ENCODE measurements at regions not wholly inside any gene's neighbourhood (a gene's known extent, or its start where the extent isn't known, plus 50 kb on each side); places are given as distances from the start of the nearest gene placed in this dataset.

DNA sequence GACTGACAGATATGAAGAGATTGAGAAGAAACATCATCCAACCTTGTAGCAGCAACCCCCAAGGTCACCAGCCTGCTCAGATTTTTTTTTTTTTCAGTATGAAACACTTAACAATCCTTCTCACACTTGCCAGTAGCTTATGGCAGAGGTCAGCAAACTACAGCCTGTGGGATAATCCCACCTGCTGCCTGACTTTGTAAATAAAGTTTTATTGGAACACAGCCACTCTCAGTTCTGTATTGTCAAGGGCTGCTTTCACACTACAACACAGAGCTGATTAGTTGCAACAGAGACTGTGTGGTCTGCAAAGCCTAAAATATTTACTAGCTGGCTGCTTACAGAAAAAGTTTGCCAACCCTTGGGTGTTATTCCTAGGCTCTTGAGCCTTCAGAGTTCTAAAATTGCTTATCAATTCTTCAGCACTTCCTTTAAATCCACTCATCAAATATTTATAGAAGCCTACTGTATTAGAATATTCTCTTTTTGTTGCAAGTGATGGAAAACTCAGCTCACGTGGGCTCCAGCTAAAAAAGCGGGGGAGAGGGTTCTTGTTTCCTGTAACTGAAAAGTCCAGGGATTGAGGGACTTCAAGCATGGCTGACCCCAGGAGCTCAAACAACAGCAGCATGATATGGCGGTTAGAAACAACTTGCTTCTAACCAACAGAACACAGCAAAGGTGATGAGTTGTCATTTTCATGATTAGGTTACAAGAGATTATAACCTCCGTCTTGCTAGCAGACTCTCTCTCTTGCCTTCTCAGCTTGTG lies 246.1 kb downstream of the SHQ1 start:
- no peak for DNase-seq
- Histone ChIP-seq H3K27ac (ENCODE audit: low read depth, low read length) (no peak overlapping the region), H3K9me3 (ENCODE audit: control insufficient read depth in 1 of 2, low read length in 2 of 2) (no peaks in the 10 kb centered on the region), H3K36me3 (ENCODE audit: insufficient read depth, low read length) (no peaks in the 10 kb centered on the region), H3K4me1 (ENCODE audit: insufficient read depth, low read length) (no peaks in the 10 kb centered on the region), H3K27me3 (ENCODE audit: insufficient read depth, low read length) (no peaks in the 10 kb centered on the region), H3K4me3 (ENCODE audit: low read length in 2 of 2) (no peak overlapping the region)
- H3K27me3 Mint-ChIP-seq, result peaks cover 0 to 8% of the 10 kb centered on the region in 2 donors
- no peaks in the 10 kb centered on the region for H3K4me1 Mint-ChIP-seq
- H3K4me3 Mint-ChIP-seq, result no peak overlapping the region
- H3K27ac Mint-ChIP-seq, result no peak overlapping the region
- no peaks in the 10 kb centered on the region for H3K9me3 Mint-ChIP-seq
- ChIA-PET POLR2A (ENCODE audit: partially characterized antibody) (no interaction called here), CTCF (ENCODE audit: partially characterized antibody) (no interaction called here)
- intact Hi-C loops (cut with micrococcal nuclease), result no loop called here
- no peaks in the 10 kb centered on the region for H3K36me3 Mint-ChIP-seq

DNA sequence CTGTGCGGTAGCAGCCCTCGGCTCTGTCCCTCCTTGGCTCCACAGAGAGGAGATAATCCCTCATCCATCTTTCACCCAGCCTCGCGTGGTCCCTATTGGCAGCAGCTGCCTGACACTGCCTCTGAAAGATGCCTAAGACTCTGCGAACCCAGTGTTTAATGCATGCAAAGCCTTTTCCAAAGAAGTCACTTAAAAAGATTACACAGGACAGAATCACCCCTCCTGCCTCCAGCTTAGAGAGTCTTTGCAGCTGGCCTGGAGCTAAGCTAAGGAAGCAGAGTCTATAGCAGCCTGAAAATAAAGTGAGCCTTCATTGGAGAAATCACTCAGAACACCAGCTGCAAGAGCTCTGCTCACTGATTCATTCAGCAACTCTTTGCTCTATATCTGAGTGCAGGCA lies 247.2 kb downstream of the SHQ1 start:
- H3K4me1 ChIP-seq (ENCODE audit: insufficient read depth, low read length), result no peaks in the 10 kb centered on the region
- ChIA-PET POLR2A (ENCODE audit: partially characterized antibody) (no interaction called here), CTCF (ENCODE audit: partially characterized antibody) (interaction anchor here (0.6 kb wide), 1 partner anchor 384 kb away, joined by 3 read pairs; no protein-coding TSS in a partner anchor)
- H3K27ac Mint-ChIP-seq, result no peak overlapping the region
- no peaks in the 10 kb centered on the region for H3K9me3 ChIP-seq (ENCODE audit: control insufficient read depth in 1 of 2, low read length in 2 of 2)
- no peaks in the 10 kb centered on the region for H3K4me1 Mint-ChIP-seq
- no peaks in the 10 kb centered on the region for H3K27me3 ChIP-seq (ENCODE audit: insufficient read depth, low read length)
- no peak overlapping the region for H3K4me3 ChIP-seq (ENCODE audit: low read length in 2 of 2)
- intact Hi-C loops (cut with micrococcal nuclease), result no loop called here
- DNase-seq, result no peak
- H3K36me3 ChIP-seq (ENCODE audit: insufficient read depth, low read length), result no peaks in the 10 kb centered on the region
- H3K36me3 Mint-ChIP-seq, result no peaks in the 10 kb centered on the region
- H3K9me3 Mint-ChIP-seq, result no peaks in the 10 kb centered on the region
- peaks cover 0 to 8% of the 10 kb centered on the region in 2 donors for H3K27me3 Mint-ChIP-seq
- no peak overlapping the region for H3K4me3 Mint-ChIP-seq
- no peak overlapping the region for H3K27ac ChIP-seq (ENCODE audit: low read depth, low read length)

DNA sequence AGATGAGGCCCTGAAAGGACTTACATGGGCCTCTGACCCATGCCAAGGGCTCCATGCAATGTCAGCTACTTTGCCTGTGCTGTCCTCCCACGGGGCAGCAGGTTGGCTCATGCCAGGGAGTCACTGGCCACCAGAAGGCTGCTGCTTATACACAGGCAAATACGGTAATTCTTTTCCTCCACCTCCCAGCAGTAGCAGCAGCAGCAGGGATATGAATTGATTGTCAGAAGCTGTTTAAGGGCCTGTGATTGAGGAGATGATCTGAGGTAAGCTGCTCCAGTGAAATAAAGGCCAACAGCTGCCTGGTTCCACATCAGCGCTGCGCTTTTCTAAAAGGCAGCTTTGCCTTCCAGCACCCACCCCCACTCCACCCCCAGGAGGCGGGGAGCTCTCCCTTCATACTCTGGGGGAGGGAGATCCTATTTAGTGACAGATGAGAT lies 250.5 kb downstream of the SHQ1 start:
- no peaks in the 10 kb centered on the region for H3K36me3 Mint-ChIP-seq
- no peak for DNase-seq
- intact Hi-C loops (cut with micrococcal nuclease), result no loop called here
- Histone ChIP-seq H3K36me3 (ENCODE audit: insufficient read depth, low read length) (no peaks in the 10 kb centered on the region), H3K27ac (ENCODE audit: low read depth, low read length) (no peak overlapping the region), H3K27me3 (ENCODE audit: insufficient read depth, low read length) (no peaks in the 10 kb centered on the region), H3K4me3 (ENCODE audit: low read length in 2 of 2) (no peak overlapping the region), H3K9me3 (ENCODE audit: control insufficient read depth in 1 of 2, low read length in 2 of 2) (no peaks in the 10 kb centered on the region), H3K4me1 (ENCODE audit: insufficient read depth, low read length) (no peaks in the 10 kb centered on the region)
- no peaks in the 10 kb centered on the region for H3K27me3 Mint-ChIP-seq
- no peak overlapping the region for H3K4me3 Mint-ChIP-seq
- H3K27ac Mint-ChIP-seq, result no peak overlapping the region
- H3K9me3 Mint-ChIP-seq, result no peaks in the 10 kb centered on the region
- no peaks in the 10 kb centered on the region for H3K4me1 Mint-ChIP-seq
- ChIA-PET CTCF (ENCODE audit: partially characterized antibody) (interaction anchor here (1.0 kb wide), 1 partner anchor 11 kb away, joined by 3 read pairs; no protein-coding TSS in a partner anchor), POLR2A (ENCODE audit: partially characterized antibody) (no interaction called here)

DNA sequence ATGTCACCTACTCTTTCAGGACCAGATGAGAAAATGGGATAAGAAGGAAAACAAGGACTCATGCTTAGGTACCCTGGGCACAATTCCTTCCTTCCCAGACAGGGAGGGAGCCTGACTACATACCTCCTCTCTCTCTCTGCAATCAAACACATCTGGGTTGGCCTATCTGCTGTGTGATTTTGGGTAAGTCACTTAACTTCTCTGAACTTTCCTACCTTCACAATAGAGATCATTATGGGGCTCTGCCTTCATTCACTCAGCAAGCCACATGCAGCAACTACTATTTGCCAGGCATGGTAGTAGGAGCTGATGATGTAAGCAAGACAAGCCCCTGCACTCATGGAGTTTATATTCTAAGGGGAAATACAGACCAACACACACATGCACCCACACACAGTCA lies 251.2 kb downstream of the SHQ1 start:
- CTCF ChIA-PET (ENCODE audit: partially characterized antibody), result interaction anchor here (1.1 kb wide), 1 partner anchor 10 kb away, joined by 4 read pairs; no protein-coding TSS in a partner anchor
- Mint-ChIP-seq H3K27ac (no peak overlapping the region), H3K27me3 (no peaks in the 10 kb centered on the region), H3K4me1 (no peaks in the 10 kb centered on the region), H3K9me3 (no peaks in the 10 kb centered on the region), H3K4me3 (no peak overlapping the region), H3K36me3 (no peaks in the 10 kb centered on the region)
- Histone ChIP-seq H3K4me3 (ENCODE audit: low read length in 2 of 2) (no peak overlapping the region), H3K4me1 (ENCODE audit: insufficient read depth, low read length) (no peaks in the 10 kb centered on the region), H3K9me3 (ENCODE audit: control insufficient read depth in 1 of 2, low read length in 2 of 2) (no peaks in the 10 kb centered on the region), H3K36me3 (ENCODE audit: insufficient read depth, low read length) (no peaks in the 10 kb centered on the region), H3K27ac (ENCODE audit: low read depth, low read length) (no peak overlapping the region), H3K27me3 (ENCODE audit: insufficient read depth, low read length) (no peaks in the 10 kb centered on the region)
- POLR2A ChIA-PET (ENCODE audit: partially characterized antibody), result no interaction called here
- intact Hi-C loops (cut with micrococcal nuclease), result no loop called here
- no peak for DNase-seq

DNA sequence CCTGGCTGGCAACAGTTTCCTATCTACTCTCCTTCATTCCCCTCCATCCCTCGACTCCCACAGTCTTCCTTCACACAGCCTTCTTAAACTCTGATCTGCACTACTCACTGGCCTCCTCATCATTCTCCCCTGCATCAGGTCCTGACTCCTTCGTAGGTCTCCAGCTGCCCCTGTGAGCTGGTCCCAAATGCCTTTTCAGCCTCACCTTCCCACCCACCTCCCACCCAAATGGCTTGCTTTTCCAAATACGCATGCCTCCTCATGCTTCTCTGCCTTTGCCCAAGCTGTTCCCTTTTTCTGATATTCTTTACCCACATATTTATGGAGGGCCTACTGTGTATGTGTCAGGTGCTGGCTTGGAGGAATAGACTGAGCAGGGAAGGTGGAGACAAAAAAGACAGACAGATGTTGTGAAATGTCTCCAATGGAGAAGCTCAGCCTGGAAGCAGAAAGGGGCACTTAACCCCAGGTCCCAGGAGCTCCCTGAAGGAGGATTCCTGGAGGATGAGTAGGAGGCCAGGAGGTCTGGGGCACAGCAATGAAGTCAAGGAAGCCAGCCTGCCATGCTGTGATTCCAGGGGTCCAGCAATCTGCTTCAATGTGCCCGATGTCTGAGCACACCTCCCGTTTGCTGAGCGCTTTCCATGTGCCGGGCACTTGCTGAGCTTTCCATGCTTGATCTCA lies 252.2 kb downstream of the SHQ1 start:
- no peaks in the 10 kb centered on the region for H3K4me1 Mint-ChIP-seq
- Histone ChIP-seq H3K4me3 (ENCODE audit: low read length in 2 of 2) (no peak overlapping the region), H3K4me1 (ENCODE audit: insufficient read depth, low read length) (no peaks in the 10 kb centered on the region), H3K27ac (ENCODE audit: low read depth, low read length) (no peak overlapping the region), H3K27me3 (ENCODE audit: insufficient read depth, low read length) (no peaks in the 10 kb centered on the region), H3K36me3 (ENCODE audit: insufficient read depth, low read length) (no peaks in the 10 kb centered on the region), H3K9me3 (ENCODE audit: control insufficient read depth in 1 of 2, low read length in 2 of 2) (no peaks in the 10 kb centered on the region)
- no peak overlapping the region for H3K27ac Mint-ChIP-seq
- POLR2A ChIA-PET (ENCODE audit: partially characterized antibody), result no interaction called here
- DNase-seq, result no peak
- intact Hi-C loops (cut with micrococcal nuclease), result no loop called here
- H3K36me3 Mint-ChIP-seq, result no peaks in the 10 kb centered on the region
- H3K9me3 Mint-ChIP-seq, result no peaks in the 10 kb centered on the region
- no peak overlapping the region for H3K4me3 Mint-ChIP-seq
- CTCF ChIA-PET (ENCODE audit: partially characterized antibody), result interaction anchor here (1.1 kb wide), 1 partner anchor 9 kb away, joined by 4 read pairs; no protein-coding TSS in a partner anchor
- no peaks in the 10 kb centered on the region for H3K27me3 Mint-ChIP-seq

DNA sequence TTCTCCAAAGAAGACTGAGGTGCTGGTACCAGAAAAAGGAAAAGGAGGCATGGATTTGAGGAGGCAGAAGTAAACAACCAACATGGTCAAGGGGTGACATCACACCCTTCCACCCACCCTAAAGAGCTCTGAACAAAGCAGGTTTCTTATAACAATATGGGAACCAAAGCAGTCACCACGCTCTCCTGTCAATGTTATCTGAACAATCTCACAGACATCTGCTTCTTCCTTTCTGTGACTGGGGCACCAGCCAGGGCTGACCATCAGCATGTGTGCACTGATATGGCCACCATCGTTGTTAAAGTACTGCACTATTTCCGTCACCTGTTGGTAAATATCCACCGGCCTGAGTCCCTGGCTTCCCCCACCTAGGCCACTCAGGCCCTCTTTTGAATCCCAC lies 252.9 kb downstream of the SHQ1 start:
- Mint-ChIP-seq H3K4me3 (no peak overlapping the region), H3K9me3 (no peaks in the 10 kb centered on the region), H3K27ac (no peak overlapping the region), H3K27me3 (no peaks in the 10 kb centered on the region), H3K4me1 (no peaks in the 10 kb centered on the region), H3K36me3 (no peaks in the 10 kb centered on the region)
- intact Hi-C loops (cut with micrococcal nuclease), result no loop called here
- CTCF ChIA-PET (ENCODE audit: partially characterized antibody), result no interaction called here
- DNase-seq, result no peak
- POLR2A ChIA-PET (ENCODE audit: partially characterized antibody), result no interaction called here
- no peaks in the 10 kb centered on the region for H3K9me3 ChIP-seq (ENCODE audit: control insufficient read depth in 1 of 2, low read length in 2 of 2)
- H3K4me1 ChIP-seq (ENCODE audit: insufficient read depth, low read length), result no peaks in the 10 kb centered on the region
- no peak overlapping the region for H3K4me3 ChIP-seq (ENCODE audit: low read length in 2 of 2)
- H3K36me3 ChIP-seq (ENCODE audit: insufficient read depth, low read length), result no peaks in the 10 kb centered on the region
- no peak overlapping the region for H3K27ac ChIP-seq (ENCODE audit: low read depth, low read length)
- H3K27me3 ChIP-seq (ENCODE audit: insufficient read depth, low read length), result no peaks in the 10 kb centered on the region

DNA sequence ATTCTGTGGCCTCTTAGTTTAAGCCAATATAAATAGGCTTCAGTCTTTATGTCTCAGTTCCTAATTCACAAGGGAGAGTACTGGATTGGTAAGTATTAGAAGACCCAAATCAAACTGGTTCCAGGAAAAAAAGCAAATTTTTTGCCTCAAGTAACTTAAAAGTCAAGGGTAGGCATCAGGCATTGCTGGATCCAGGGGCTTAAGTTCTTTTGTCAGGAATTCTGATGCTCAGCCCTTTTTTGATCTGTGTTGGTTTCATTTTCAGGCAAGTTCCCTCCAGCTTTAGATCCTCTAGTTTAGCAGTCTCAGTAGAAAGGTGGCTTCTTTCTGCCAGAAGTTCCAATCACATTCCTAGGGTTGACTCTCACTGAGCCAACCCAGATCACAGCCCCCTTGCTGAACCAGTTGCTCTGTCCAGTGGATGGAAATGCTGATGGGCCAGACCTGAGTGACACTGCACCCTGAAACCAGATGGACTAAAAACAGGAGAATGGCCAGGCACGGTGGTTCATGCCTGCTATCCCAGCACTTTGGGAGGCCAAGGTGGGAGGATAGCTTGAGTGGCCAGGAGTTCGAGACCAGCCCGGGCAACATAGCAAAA lies 253.5 kb downstream of the SHQ1 start:
- Mint-ChIP-seq H3K36me3 (no peaks in the 10 kb centered on the region), H3K27ac (no peak overlapping the region), H3K4me1 (no peaks in the 10 kb centered on the region), H3K27me3 (no peaks in the 10 kb centered on the region), H3K9me3 (no peaks in the 10 kb centered on the region), H3K4me3 (no peak overlapping the region)
- POLR2A ChIA-PET (ENCODE audit: partially characterized antibody), result no interaction called here
- no peak overlapping the region for H3K27ac ChIP-seq (ENCODE audit: low read depth, low read length)
- DNase-seq, result no peak
- H3K36me3 ChIP-seq (ENCODE audit: insufficient read depth, low read length), result no peaks in the 10 kb centered on the region
- H3K4me3 ChIP-seq (ENCODE audit: low read length in 2 of 2), result no peak overlapping the region
- H3K4me1 ChIP-seq (ENCODE audit: insufficient read depth, low read length), result no peaks in the 10 kb centered on the region
- H3K27me3 ChIP-seq (ENCODE audit: insufficient read depth, low read length), result no peaks in the 10 kb centered on the region
- CTCF ChIA-PET (ENCODE audit: partially characterized antibody), result no interaction called here
- H3K9me3 ChIP-seq (ENCODE audit: control insufficient read depth in 1 of 2, low read length in 2 of 2), result no peaks in the 10 kb centered on the region
- intact Hi-C loops (cut with micrococcal nuclease), result no loop called here

Measured in CD4-positive, alpha-beta memory T cell (primary cell).